Endodermal cell (in vitro differentiated cells): ENCODE measurements at regions not wholly inside any gene's neighbourhood (a gene's known extent, or its start where the extent isn't known, plus 50 kb on each side); places are given as distances from the start of the nearest gene placed in this dataset.

Experiments used
- DNase-seq: peaks from one replicate; pipeline ENCODE4 v3.0.0-alpha.2; 2017
- H3K27ac ChIP-seq: 2 replicates; pipeline ENCODE4 v1.5.1; 2013; ENCODE audit warnings: mild to moderate bottlenecking, low read depth, low read length, moderate library complexity
- H3K27me3 ChIP-seq: 2 replicates; pipeline ENCODE4 v1.6.1; 2013; ENCODE audit warnings: mild to moderate bottlenecking, low read length, moderate library complexity; ENCODE audit not compliant: insufficient read depth, control insufficient read depth, poor library complexity, severe bottlenecking
- H3K36me3 ChIP-seq: 2 replicates; pipeline ENCODE4 v1.7.0; 2013; ENCODE audit warnings: mild to moderate bottlenecking, low read length, moderate library complexity; ENCODE audit not compliant: control insufficient read depth, insufficient read depth
- H3K4me1 ChIP-seq: one replicate; pipeline ENCODE4 v1.7.0; 2013; ENCODE audit warnings: low read length; ENCODE audit not compliant: control insufficient read depth, insufficient read depth
- H3K4me3 ChIP-seq: 2 replicates; pipeline ENCODE4 v1.5.1; 2013; ENCODE audit warnings: mild to moderate bottlenecking, low read length, moderate library complexity
- H3K9ac ChIP-seq: 2 replicates; pipeline ENCODE4 v1.6.1; 2013; ENCODE audit warnings: mild to moderate bottlenecking, low read length, moderate library complexity; ENCODE audit not compliant: poor library complexity, severe bottlenecking; ENCODE audit errors: extremely low read depth
- H3K9me3 ChIP-seq: 2 replicates; pipeline ENCODE4 v1.6.1; 2013; ENCODE audit warnings: mild to moderate bottlenecking, low read length, moderate library complexity; ENCODE audit not compliant: control insufficient read depth
- H3K27ac Mint-ChIP-seq: 2 replicates; pipeline ENCODE4 v1.8.0; 2020; ENCODE audit warnings: mixed read lengths
- H3K27me3 Mint-ChIP-seq: 2 replicates; pipeline ENCODE4 v1.8.0; 2021; ENCODE audit warnings: mild to moderate bottlenecking, mixed read lengths; ENCODE audit not compliant: insufficient read depth
- H3K36me3 Mint-ChIP-seq: 2 replicates; pipeline ENCODE4 v1.8.0; 2020; ENCODE audit warnings: low read depth, mixed read lengths
- H3K4me1 Mint-ChIP-seq: 2 replicates; pipeline ENCODE4 v1.8.0; 2020; ENCODE audit warnings: mixed read lengths
- H3K4me3 Mint-ChIP-seq: 2 replicates; pipeline ENCODE4 v1.8.0; 2020; ENCODE audit warnings: mild to moderate bottlenecking, moderate library complexity, mixed read lengths
- H3K9me3 Mint-ChIP-seq: 2 replicates; pipeline ENCODE4 v1.8.0; 2020; ENCODE audit warnings: mild to moderate bottlenecking, mixed read lengths
- WGBS, 2 experiments: methylation state at CpG; one replicate each; pipeline versions ENCODE4 v1.1.5 to v1.1.7; 2013; ENCODE audit warnings: missing lambda C conversion rate in 2 of 2, mixed read lengths in 1 of 2; ENCODE audit not compliant: insufficient coverage in 1 of 2, insufficient read length in 1 of 2; 5-methylcytosine and 5-hydroxymethylcytosine counted together
- TF ChIP-seq, protein P1 (sequence below): fragments of 200-600 bp; sonication (generic); conservative IDR thresholded peaks from 2 replicates; pipeline ENCODE4 v1.5.0; 2021; ENCODE audit warnings: antibody characterized with exemption, mild to moderate bottlenecking

DNA sequence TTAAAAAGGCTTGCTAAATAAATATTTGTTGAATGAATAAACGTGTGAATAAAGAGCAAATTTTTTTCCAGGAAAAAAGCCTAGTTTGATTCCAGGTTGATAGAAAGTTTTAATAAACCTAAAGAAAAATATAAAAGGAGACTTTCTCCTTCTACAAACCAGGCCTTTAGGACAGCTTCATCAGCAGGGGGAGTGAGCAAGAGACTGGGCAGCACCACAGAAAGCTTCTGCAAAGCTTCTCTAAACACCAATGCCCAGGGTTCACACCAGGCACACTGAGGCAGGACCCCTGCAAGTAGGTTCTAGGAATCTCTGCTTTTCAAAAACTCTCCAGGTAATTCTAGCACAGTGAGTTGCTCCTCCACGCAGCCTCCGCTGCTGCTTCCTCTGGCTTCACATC lies 66.4 kb upstream of the SEC61G start:
- TF ChIP-seq, protein P1, sequence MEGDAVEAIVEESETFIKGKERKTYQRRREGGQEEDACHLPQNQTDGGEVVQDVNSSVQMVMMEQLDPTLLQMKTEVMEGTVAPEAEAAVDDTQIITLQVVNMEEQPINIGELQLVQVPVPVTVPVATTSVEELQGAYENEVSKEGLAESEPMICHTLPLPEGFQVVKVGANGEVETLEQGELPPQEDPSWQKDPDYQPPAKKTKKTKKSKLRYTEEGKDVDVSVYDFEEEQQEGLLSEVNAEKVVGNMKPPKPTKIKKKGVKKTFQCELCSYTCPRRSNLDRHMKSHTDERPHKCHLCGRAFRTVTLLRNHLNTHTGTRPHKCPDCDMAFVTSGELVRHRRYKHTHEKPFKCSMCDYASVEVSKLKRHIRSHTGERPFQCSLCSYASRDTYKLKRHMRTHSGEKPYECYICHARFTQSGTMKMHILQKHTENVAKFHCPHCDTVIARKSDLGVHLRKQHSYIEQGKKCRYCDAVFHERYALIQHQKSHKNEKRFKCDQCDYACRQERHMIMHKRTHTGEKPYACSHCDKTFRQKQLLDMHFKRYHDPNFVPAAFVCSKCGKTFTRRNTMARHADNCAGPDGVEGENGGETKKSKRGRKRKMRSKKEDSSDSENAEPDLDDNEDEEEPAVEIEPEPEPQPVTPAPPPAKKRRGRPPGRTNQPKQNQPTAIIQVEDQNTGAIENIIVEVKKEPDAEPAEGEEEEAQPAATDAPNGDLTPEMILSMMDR, result no peak
- no peak overlapping the region for H3K4me3 Mint-ChIP-seq
- H3K4me1 Mint-ChIP-seq, result no peaks in the 10 kb centered on the region

DNA sequence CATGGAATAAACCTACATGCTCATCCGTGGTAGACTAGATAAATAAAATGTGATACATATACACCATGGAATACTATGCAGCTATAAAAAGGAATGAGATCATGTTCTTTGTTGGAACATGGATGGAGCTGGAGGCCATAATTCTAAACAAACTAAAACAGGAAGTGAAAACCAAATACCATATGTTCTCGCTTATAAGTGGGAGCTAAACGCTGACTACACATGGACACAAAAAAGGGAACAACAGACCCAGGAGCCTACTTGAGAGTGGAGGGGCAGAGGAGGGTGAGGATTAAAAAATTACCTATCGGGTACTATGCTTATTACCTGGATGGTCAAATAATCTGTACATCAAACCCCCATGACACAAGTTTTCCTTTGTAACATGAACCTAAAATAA lies 68.7 kb upstream of the SEC61G start:
- no peak for DNase-seq
- Histone ChIP-seq H3K36me3 (no peaks in the 10 kb centered on the region), H3K27ac (no peak overlapping the region), H3K9ac (no peak overlapping the region), H3K4me3 (no peak overlapping the region), H3K9me3 (no peaks in the 10 kb centered on the region), H3K4me1 (no peaks in the 10 kb centered on the region), H3K27me3 (no peaks in the 10 kb centered on the region)
- peaks cover 10% of the 10 kb centered on the region for H3K4me1 Mint-ChIP-seq
- peaks cover 18% of the 10 kb centered on the region for H3K9me3 Mint-ChIP-seq
- WGBS, 2 experiments, result 92 to 95% methylated on average over 2 to 4 of the region's 4 CpGs
- TF ChIP-seq, protein P1, result no peak
- no peak overlapping the region for H3K27ac Mint-ChIP-seq
- no peaks in the 10 kb centered on the region for H3K27me3 Mint-ChIP-seq
- no peaks in the 10 kb centered on the region for H3K36me3 Mint-ChIP-seq
- no peak overlapping the region for H3K4me3 Mint-ChIP-seq

More for the DNA sequence above, 66.4 kb upstream of the SEC61G start:
- H3K27me3 Mint-ChIP-seq, result no peaks in the 10 kb centered on the region
- H3K9me3 Mint-ChIP-seq, result peaks cover 18% of the 10 kb centered on the region
- H3K36me3 Mint-ChIP-seq, result no peaks in the 10 kb centered on the region
- Histone ChIP-seq H3K9me3 (no peaks in the 10 kb centered on the region), H3K36me3 (no peaks in the 10 kb centered on the region), H3K27me3 (no peaks in the 10 kb centered on the region), H3K27ac (no peak overlapping the region), H3K4me1 (no peaks in the 10 kb centered on the region), H3K9ac (no peak overlapping the region), H3K4me3 (no peak overlapping the region)
- no peak for DNase-seq
- 80% methylated on average over 3 of the region's 3 CpGs; no CpG with 5 or more reads in 1 of the 2 experiments for WGBS, 2 experiments
- H3K27ac Mint-ChIP-seq, result no peak overlapping the region

DNA sequence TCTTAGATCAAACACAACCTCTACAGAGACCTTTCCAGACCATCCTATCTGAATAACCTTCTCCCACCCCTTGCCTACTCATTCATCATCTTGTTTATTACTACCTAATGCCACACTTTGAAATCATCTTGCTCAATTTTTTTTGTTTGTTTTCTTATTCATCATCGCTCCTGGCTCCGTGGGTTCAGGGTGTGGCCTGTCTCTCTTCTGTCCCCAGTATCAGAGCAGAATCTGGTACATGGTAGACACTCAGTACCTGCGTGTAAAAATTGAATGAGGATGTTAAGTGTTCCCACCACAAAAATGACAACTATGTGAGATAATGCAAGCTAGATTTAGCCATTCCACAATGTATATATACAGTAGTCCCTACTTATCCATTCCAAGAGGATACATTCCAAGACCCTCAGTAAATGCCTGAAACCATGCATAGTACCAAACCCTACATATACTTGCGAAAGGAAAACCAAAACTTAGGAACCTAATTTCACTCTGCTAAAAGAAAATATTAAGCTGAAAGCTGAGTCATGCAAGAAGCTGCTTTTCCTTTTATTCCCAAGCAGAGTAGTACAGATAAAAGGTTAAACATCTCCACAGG lies 72.1 kb upstream of the SEC61G start:
- 95% methylated on average over 4 of the region's 4 CpGs; no CpG with 5 or more reads in 1 of the 2 experiments for WGBS, 2 experiments
- no peaks in the 10 kb centered on the region for H3K36me3 ChIP-seq
- peaks cover 10% of the 10 kb centered on the region for H3K4me1 Mint-ChIP-seq
- H3K36me3 Mint-ChIP-seq, result no peaks in the 10 kb centered on the region
- H3K4me1 ChIP-seq, result no peaks in the 10 kb centered on the region
- H3K27ac ChIP-seq, result no peak overlapping the region
- no peak overlapping the region for H3K9ac ChIP-seq
- H3K9me3 Mint-ChIP-seq, result peaks cover 18% of the 10 kb centered on the region
- TF ChIP-seq, protein P1, result no peak
- no peak overlapping the region for H3K4me3 Mint-ChIP-seq
- H3K4me3 ChIP-seq, result no peak overlapping the region
- no peak for DNase-seq
- H3K27me3 ChIP-seq, result no peaks in the 10 kb centered on the region
- H3K9me3 ChIP-seq, result no peaks in the 10 kb centered on the region
- H3K27ac Mint-ChIP-seq, result no peak overlapping the region
- peaks cover 2% of the 10 kb centered on the region for H3K27me3 Mint-ChIP-seq
